PC-9 (cell line): ENCODE measurements at regions not wholly inside any gene's neighbourhood (a gene's known extent, or its start where the extent isn't known, plus 50 kb on each side); places are given as distances from the start of the nearest gene placed in this dataset.

ENCODE experiments used
- BruUV-seq: library from RNA; stranded (reverse); fragments of 400-500 nt; replicated peaks from 2 replicates; lab custom pipeline; 2021; lab: Mats Ljungman, UMichigan
- CTCF ChIA-PET: fragments of 300-600 bp; sonication (Branson Sonifier 250); formaldehyde crosslinking; loops from one replicate; lab custom pipeline; 2022; ENCODE audit warnings: antibody characterized with exemption; lab: Charles Lee
- POLR2A ChIA-PET: fragments of 300-600 bp; sonication (Branson Sonifier 250); formaldehyde crosslinking; loops from one replicate; lab custom pipeline; 2022; ENCODE audit warnings: antibody characterized with exemption; ENCODE audit not compliant: unreplicated experiment; lab: Charles Lee
- DNase-seq, 2 experiments: peaks; one replicate each; pipeline versions ENCODE4 v3.0.0 to v3.0.0-alpha.2; 2015 to 2022; ENCODE audit warnings: mixed read lengths in 1 of 2
- H2AFZ ChIP-seq: fragments of 200-600 bp; sonication (generic); 2 replicates; pipeline ENCODE4 v1.8.1; 2017; ENCODE audit warnings: antibody characterized with exemption
- H3F3A ChIP-seq: fragments of 200-600 bp; sonication (generic); 2 replicates; pipeline ENCODE4 v1.8.1; 2017; ENCODE audit warnings: antibody characterized with exemption, mild to moderate bottlenecking, low read depth; ENCODE audit not compliant: insufficient read depth
- H3K27ac ChIP-seq: fragments of 200-600 bp; sonication (generic); 2 replicates; pipeline ENCODE4 v1.6.1; 2016; ENCODE audit warnings: mixed run types
- H3K27me3 ChIP-seq: fragments of 200-600 bp; sonication (generic); 2 replicates; pipeline ENCODE4 v1.6.1; 2016; ENCODE audit warnings: low read depth, mixed run types; ENCODE audit not compliant: insufficient read depth
- H3K36me3 ChIP-seq: fragments of 200-600 bp; sonication (generic); 2 replicates; pipeline ENCODE4 v1.6.1; 2016; ENCODE audit warnings: low read depth, mixed run types
- H3K4me1 ChIP-seq: fragments of 200-600 bp; sonication (generic); replicated peaks from 2 replicates; pipeline ENCODE4 v1.6.1; 2016; ENCODE audit warnings: mixed run types; ENCODE audit not compliant: insufficient read depth
- H3K4me2 ChIP-seq: fragments of 200-600 bp; sonication (generic); 2 replicates; pipeline ENCODE4 v1.6.1; 2017; ENCODE audit warnings: mixed run types
- H3K4me3 ChIP-seq: fragments of 200-600 bp; sonication (generic); 2 replicates; pipeline ENCODE4 v1.6.1; 2016; ENCODE audit warnings: mixed run types
- H3K79me2 ChIP-seq: fragments of 200-600 bp; sonication (generic); 2 replicates; pipeline ENCODE4 v1.6.1; 2017; ENCODE audit warnings: low read depth, mixed run types
- H3K9me2 ChIP-seq: fragments of 200-600 bp; sonication (generic); 2 replicates; pipeline ENCODE4 v1.8.1; 2017; ENCODE audit warnings: mild to moderate bottlenecking; ENCODE audit not compliant: insufficient read depth
- H3K9me3 ChIP-seq: fragments of 200-600 bp; sonication (generic); 2 replicates; pipeline ENCODE4 v1.8.1; 2016; ENCODE audit warnings: low read depth; ENCODE audit not compliant: insufficient read depth
- H4K20me1 ChIP-seq: fragments of 200-600 bp; sonication (generic); 2 replicates; pipeline ENCODE4 v1.8.1; 2017; ENCODE audit not compliant: insufficient read depth
- EZH2 ChIP-seq: fragments of 200-600 bp; sonication (generic); IDR thresholded peaks from 2 replicates; pipeline ENCODE4 v1.8.0; 2017; ENCODE audit warnings: antibody characterized with exemption, low read depth
- intact Hi-C: fragments of 100-400 bp; cut with micrococcal nuclease; formaldehyde crosslinking; loops from one replicate; pipeline ENCODE4 v1.10.0; 2022; ENCODE audit not compliant: unreplicated experiment
- TF ChIP-seq, protein P1 (sequence below): fragments of 200-600 bp; sonication (generic); conservative IDR thresholded peaks from 2 replicates; pipeline ENCODE4 v1.6.1; 2017; ENCODE audit warnings: mixed run types, antibody characterized with exemption, mild to moderate bottlenecking, moderate library complexity

DNA sequence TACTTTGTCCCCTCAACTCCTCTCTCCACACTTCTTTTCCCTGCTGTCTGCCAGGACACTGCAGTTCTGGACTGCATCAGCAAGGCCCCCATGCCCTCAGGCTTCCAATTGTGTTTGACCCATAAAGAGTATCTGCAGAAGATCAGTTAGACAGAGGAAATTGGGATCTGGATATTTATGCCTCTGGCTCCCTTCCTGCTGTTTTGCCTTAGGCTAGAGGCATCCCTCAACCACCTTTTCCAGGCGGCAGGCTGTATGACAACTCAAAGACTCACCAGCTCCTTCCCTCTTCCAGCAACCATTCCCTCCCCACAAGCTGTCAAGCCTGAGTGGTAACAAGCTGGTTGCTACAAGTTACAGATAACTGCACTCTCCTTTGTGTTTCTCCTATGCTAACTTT lies 66.4 kb upstream of the NDP start:
- no peaks in the 10 kb centered on the region for H3F3A ChIP-seq
- no peaks in the 10 kb centered on the region for H4K20me1 ChIP-seq
- no peaks in the 10 kb centered on the region for H3K9me3 ChIP-seq
- H3K4me3 ChIP-seq = no peak overlapping the region
- H3K4me2 ChIP-seq = no peak overlapping the region
- intact Hi-C loops = no loop called here
- H3K9me2 ChIP-seq = no peaks in the 10 kb centered on the region
- H3K27me3 ChIP-seq = no peaks in the 10 kb centered on the region
- H3K27ac ChIP-seq = no peak overlapping the region
- H3K4me1 ChIP-seq = no peaks in the 10 kb centered on the region
- no peak overlapping the region for H2AFZ ChIP-seq
- DNase-seq = no peak
- no TSS peak for BruUV-seq
- H3K79me2 ChIP-seq = no peaks in the 10 kb centered on the region
- ChIA-PET POLR2A (no interaction called here), CTCF (no interaction called here)
- TF ChIP-seq EZH2 = no peak
- TF ChIP-seq, protein P1, sequence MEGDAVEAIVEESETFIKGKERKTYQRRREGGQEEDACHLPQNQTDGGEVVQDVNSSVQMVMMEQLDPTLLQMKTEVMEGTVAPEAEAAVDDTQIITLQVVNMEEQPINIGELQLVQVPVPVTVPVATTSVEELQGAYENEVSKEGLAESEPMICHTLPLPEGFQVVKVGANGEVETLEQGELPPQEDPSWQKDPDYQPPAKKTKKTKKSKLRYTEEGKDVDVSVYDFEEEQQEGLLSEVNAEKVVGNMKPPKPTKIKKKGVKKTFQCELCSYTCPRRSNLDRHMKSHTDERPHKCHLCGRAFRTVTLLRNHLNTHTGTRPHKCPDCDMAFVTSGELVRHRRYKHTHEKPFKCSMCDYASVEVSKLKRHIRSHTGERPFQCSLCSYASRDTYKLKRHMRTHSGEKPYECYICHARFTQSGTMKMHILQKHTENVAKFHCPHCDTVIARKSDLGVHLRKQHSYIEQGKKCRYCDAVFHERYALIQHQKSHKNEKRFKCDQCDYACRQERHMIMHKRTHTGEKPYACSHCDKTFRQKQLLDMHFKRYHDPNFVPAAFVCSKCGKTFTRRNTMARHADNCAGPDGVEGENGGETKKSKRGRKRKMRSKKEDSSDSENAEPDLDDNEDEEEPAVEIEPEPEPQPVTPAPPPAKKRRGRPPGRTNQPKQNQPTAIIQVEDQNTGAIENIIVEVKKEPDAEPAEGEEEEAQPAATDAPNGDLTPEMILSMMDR = no peak
- no peaks in the 10 kb centered on the region for H3K36me3 ChIP-seq

GRCh38 chrX:44036336-44036735 lies 63.1 kb upstream of the NDP start:
- H3K4me3 ChIP-seq = no peak overlapping the region
- H3K4me1 ChIP-seq = no peaks in the 10 kb centered on the region
- no peak overlapping the region for H3K27ac ChIP-seq
- POLR2A ChIA-PET = no interaction called here
- no peaks in the 10 kb centered on the region for H3K27me3 ChIP-seq
- no peaks in the 10 kb centered on the region for H3K9me3 ChIP-seq
- H3F3A ChIP-seq = no peaks in the 10 kb centered on the region
- no peak for DNase-seq
- no TSS peak for BruUV-seq
- H3K36me3 ChIP-seq = no peaks in the 10 kb centered on the region
- CTCF ChIA-PET = no interaction called here
- intact Hi-C loops = no loop called here
- no peaks in the 10 kb centered on the region for H3K79me2 ChIP-seq
- no peaks in the 10 kb centered on the region for H3K9me2 ChIP-seq
- no peak overlapping the region for H2AFZ ChIP-seq
- no peak for TF ChIP-seq EZH2
- TF ChIP-seq, protein P1 = no peak
- H3K4me2 ChIP-seq = no peak overlapping the region
- no peaks in the 10 kb centered on the region for H4K20me1 ChIP-seq

DNA sequence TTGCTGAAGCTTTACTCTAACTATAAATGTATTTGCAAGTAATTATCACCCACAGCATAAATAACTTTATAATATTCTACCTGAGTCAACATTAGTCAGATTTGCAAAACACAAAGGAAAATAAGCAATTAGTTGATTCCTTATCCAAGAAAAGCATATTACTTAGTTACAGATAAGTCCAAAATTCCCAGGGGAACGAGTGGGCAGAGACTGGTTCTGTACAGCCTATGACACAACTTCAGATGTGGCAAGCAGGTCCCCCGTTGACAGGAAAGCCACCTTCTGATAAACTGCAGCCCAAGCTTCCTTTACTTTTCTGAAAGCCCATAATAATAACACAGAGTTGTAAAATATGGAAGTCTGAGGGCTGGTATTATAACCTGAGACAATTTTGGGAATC lies 62.4 kb upstream of the NDP start:
- intact Hi-C loops = no loop called here
- TF ChIP-seq, protein P1 = no peak
- TF ChIP-seq EZH2 = no peak
- Histone ChIP-seq H3K27me3 (no peaks in the 10 kb centered on the region), H3F3A (no peaks in the 10 kb centered on the region), H3K9me2 (no peaks in the 10 kb centered on the region), H3K9me3 (no peaks in the 10 kb centered on the region), H2AFZ (no peak overlapping the region), H3K79me2 (no peaks in the 10 kb centered on the region), H3K4me3 (no peak overlapping the region), H3K36me3 (no peaks in the 10 kb centered on the region), H3K27ac (no peak overlapping the region), H3K4me2 (no peak overlapping the region), H4K20me1 (no peaks in the 10 kb centered on the region), H3K4me1 (no peaks in the 10 kb centered on the region)
- CTCF ChIA-PET = no interaction called here
- no TSS peak for BruUV-seq
- DNase-seq = no peak
- POLR2A ChIA-PET = no interaction called here
